DND-41 (cell line): ENCODE measurements at regions not wholly inside any gene's neighbourhood (a gene's known extent, or its start where the extent isn't known, plus 50 kb on each side); places are given as distances from the start of the nearest gene placed in this dataset.

Source experiments
- ATAC-seq: fragments of 200-7000 bp; cut with Tn5 transposase; 3 replicates; pipeline ENCODE4 v1.9.1; 2021; ENCODE audit warnings: low read depth; ENCODE audit not compliant: insufficient read depth
- DNase-seq: peaks from one replicate; pipeline ENCODE4 v3.0.0-alpha.2; 2020
- H2AFZ ChIP-seq: 2 replicates; pipeline ENCODE4 v1.6.0; 2012; ENCODE audit warnings: low read depth, low read length
- H3K27ac ChIP-seq: 2 replicates; pipeline ENCODE4 v1.5.1; 2012; ENCODE audit warnings: low read length, inconsistent platforms
- H3K27me3 ChIP-seq: fragments of 200-600 bp; sonication (generic); 2 replicates; pipeline ENCODE4 v1.6.0; 2012; ENCODE audit warnings: low read length, mild to moderate bottlenecking, inconsistent platforms; ENCODE audit not compliant: insufficient read depth, poor library complexity
- H3K36me3 ChIP-seq: 2 replicates; pipeline ENCODE4 v1.5.1; 2012; ENCODE audit warnings: low read length, inconsistent platforms; ENCODE audit not compliant: insufficient read depth
- H3K4me1 ChIP-seq: 2 replicates; pipeline ENCODE4 v1.5.1; 2012; ENCODE audit warnings: mild to moderate bottlenecking, low read length; ENCODE audit not compliant: insufficient read depth
- H3K4me2 ChIP-seq: 2 replicates; pipeline ENCODE4 v1.6.0; 2012; ENCODE audit warnings: mild to moderate bottlenecking, moderate library complexity, low read length, inconsistent platforms; ENCODE audit not compliant: insufficient read depth
- H3K4me3 ChIP-seq, 2 experiments: fragments of 200-600 bp in 1 of 2; shearing (Covaris generic) in 1 of 2; 2 replicates each; pipeline ENCODE4 v1.5.1; 2012 to 2016; ENCODE audit warnings: inconsistent platforms in 2 of 2, low read length in 2 of 2, mild to moderate bottlenecking in 2 of 2, low read depth in 1 of 2, moderate library complexity in 1 of 2
- H3K79me2 ChIP-seq: 2 replicates; pipeline ENCODE4 v1.6.0; 2012; ENCODE audit warnings: low read length, inconsistent platforms; ENCODE audit not compliant: insufficient read depth
- H3K9ac ChIP-seq: 2 replicates; pipeline ENCODE4 v1.6.0; 2012; ENCODE audit warnings: low read depth, mild to moderate bottlenecking, inconsistent platforms, low read length, moderate library complexity
- H3K9me3 ChIP-seq: 2 replicates; pipeline ENCODE4 v1.5.1; 2012; ENCODE audit warnings: low read length, moderate library complexity, mild to moderate bottlenecking, inconsistent platforms; ENCODE audit not compliant: insufficient read depth, severe bottlenecking
- H4K20me1 ChIP-seq: 2 replicates; pipeline ENCODE4 v1.6.0; 2012; ENCODE audit warnings: low read length; ENCODE audit not compliant: insufficient read depth
- CTCF ChIP-seq: IDR thresholded peaks from 2 replicates; pipeline ENCODE4 v1.5.1; 2012; ENCODE audit warnings: borderline replicate concordance, low read length, moderate library complexity, mild to moderate bottlenecking; ENCODE audit not compliant: poor library complexity, severe bottlenecking; ENCODE audit errors: extremely low read depth
- EZH2 ChIP-seq: IDR thresholded peaks from 3 replicates; pipeline ENCODE4 v1.6.1; 2012; ENCODE audit warnings: borderline replicate concordance, low read depth, mild to moderate bottlenecking, moderate library complexity, low read length, inconsistent platforms; ENCODE audit not compliant: severe bottlenecking

GRCh38 chr6:144776031-144776819 is 491.1 kb downstream of the UTRN start:
- no peak overlapping the region for H3K9ac ChIP-seq
- H3K4me2 ChIP-seq = no peak overlapping the region
- no peak for TF ChIP-seq CTCF
- no peak for TF ChIP-seq EZH2
- no peaks in the 10 kb centered on the region for H3K9me3 ChIP-seq
- H3K27me3 ChIP-seq = no peaks in the 10 kb centered on the region
- no peak overlapping the region for H3K4me3 ChIP-seq
- DNase-seq (no peak), ATAC-seq (no peak)
- H4K20me1 ChIP-seq = no peaks in the 10 kb centered on the region
- H2AFZ ChIP-seq = no peak overlapping the region
- no peak overlapping the region for H3K27ac ChIP-seq
- peaks cover 55% of the 10 kb centered on the region for H3K36me3 ChIP-seq
- no peaks in the 10 kb centered on the region for H3K79me2 ChIP-seq
- H3K4me1 ChIP-seq = no peaks in the 10 kb centered on the region

GRCh38 chr6:144777249-144777648 is 492.1 kb downstream of the UTRN start:
- no peaks in the 10 kb centered on the region for H3K27me3 ChIP-seq
- TF ChIP-seq EZH2 (no peak), CTCF (no peak)
- no peak for ATAC-seq
- H3K9ac ChIP-seq = no peak overlapping the region
- H2AFZ ChIP-seq = no peak overlapping the region
- DNase-seq = no peak
- H3K9me3 ChIP-seq = no peaks in the 10 kb centered on the region
- no peaks in the 10 kb centered on the region for H3K4me1 ChIP-seq
- no peak overlapping the region for H3K27ac ChIP-seq
- peaks cover 63% of the 10 kb centered on the region for H3K36me3 ChIP-seq
- no peak overlapping the region for H3K4me2 ChIP-seq
- H4K20me1 ChIP-seq = no peaks in the 10 kb centered on the region
- H3K4me3 ChIP-seq = no peak overlapping the region
- H3K79me2 ChIP-seq = no peaks in the 10 kb centered on the region

DNA sequence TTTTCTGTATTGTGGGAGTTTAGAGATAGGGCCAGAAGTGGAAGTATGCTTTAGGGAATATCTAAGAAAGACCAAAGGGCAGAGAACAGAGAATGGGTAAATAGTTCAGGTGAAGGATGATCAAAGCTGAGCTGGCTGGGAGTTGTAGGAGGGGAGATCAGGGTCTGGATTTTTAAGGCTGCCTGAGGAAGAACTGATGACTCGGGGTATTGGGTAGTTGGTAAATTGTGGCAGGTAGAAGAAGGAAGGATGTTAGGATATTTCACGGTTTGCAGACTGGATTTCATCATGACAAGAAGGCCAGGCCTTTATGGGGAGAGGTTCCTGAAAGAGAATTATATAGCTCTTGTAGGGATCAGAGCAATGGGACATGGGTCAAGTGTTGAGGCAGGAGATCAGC is 492.9 kb downstream of the UTRN start:
- Histone ChIP-seq H3K4me1 (no peaks in the 10 kb centered on the region), H3K36me3 (peaks cover 66% of the 10 kb centered on the region), H3K9ac (no peak overlapping the region), H3K27ac (no peak overlapping the region), H3K4me3 (no peak overlapping the region), H3K79me2 (no peaks in the 10 kb centered on the region), H3K27me3 (no peaks in the 10 kb centered on the region), H2AFZ (no peak overlapping the region), H3K4me2 (no peak overlapping the region), H4K20me1 (no peaks in the 10 kb centered on the region), H3K9me3 (no peaks in the 10 kb centered on the region)
- DNase-seq (no peak), ATAC-seq (no peak)
- TF ChIP-seq CTCF (no peak), EZH2 (no peak)
